ENCODE measurements at regions not wholly inside any gene's neighbourhood (a gene's known extent, or its start where the extent isn't known, plus 50 kb on each side); places are given as distances from the start of the nearest gene placed in this dataset.

- no peaks in the 10 kb centered on the region for H3K9me3 ChIP-seq (ENCODE audit: control insufficient read depth, insufficient read depth, low read depth, low read length)
- H3K4me3 ChIP-seq (ENCODE audit: low read depth, low read length): no peak overlapping the region
- no peak for TF ChIP-seq ZNF830 (tag by site-specific recombination; IDR thresholded peaks at IDR 0.05; ENCODE audit: low read depth)
- no peak for TF ChIP-seq ZNF518A (tag by site-specific recombination; conservative IDR thresholded peaks at IDR 0.05; ENCODE audit: low read depth)
- TF ChIP-seq ZNF292 (tag by site-specific recombination; IDR thresholded peaks at IDR 0.05; ENCODE audit: borderline replicate concordance, low read depth): no peak
- TF ChIP-seq ZNF23 (tag by site-specific recombination; IDR thresholded peaks at IDR 0.05; ENCODE audit: borderline replicate concordance): no peak
- no peak for TF ChIP-seq ZBTB10 (tag by site-specific recombination; IDR thresholded peaks at IDR 0.05)
- TF ChIP-seq PRDM4 (tag by site-specific recombination; IDR thresholded peaks at IDR 0.05): no peak
- no peak for TF ChIP-seq ZNF335 (tag by site-specific recombination; conservative IDR thresholded peaks at IDR 0.05)
- no peaks in the 10 kb centered on the region for H3K36me3 ChIP-seq (ENCODE audit: control insufficient read depth in 2 of 2, insufficient read depth in 1 of 2, low read length in 2 of 2)
- POLR2A ChIA-PET: no interaction called here
- CTCF ChIA-PET: no interaction called here
- no peak overlapping the region for H3K27ac ChIP-seq (ENCODE audit: extremely low read depth, low read depth, low read length)
- H3K4me1 ChIP-seq (ENCODE audit: control insufficient read depth, insufficient read depth, low read length): no peaks in the 10 kb centered on the region
Observed at GRCh38 chr2:83827618-83828017, 631.5 kb downstream of the SUCLG1 start.

- H3K27ac ChIP-seq (ENCODE audit: extremely low read depth, low read depth, low read length): no peak overlapping the region
- ChIA-PET CTCF (interaction anchor here (1.1 kb wide), 2 partner anchors 8 to 488 kb away, joined by 3 read pairs; no protein-coding TSS in a partner anchor), POLR2A (no interaction called here)
Observed at GRCh38 chr2:83826577-83826976, 632.5 kb downstream of the SUCLG1 start.

More at GRCh38 chr2:83826577-83826976, 632.5 kb downstream of the SUCLG1 start:
- no peaks in the 10 kb centered on the region for H3K36me3 ChIP-seq (ENCODE audit: control insufficient read depth in 2 of 2, insufficient read depth in 1 of 2, low read length in 2 of 2)
- H3K4me1 ChIP-seq (ENCODE audit: control insufficient read depth, insufficient read depth, low read length): no peaks in the 10 kb centered on the region
- TF ChIP-seq ZNF561 (tag by site-specific recombination; IDR thresholded peaks at IDR 0.05; ENCODE audit: borderline replicate concordance): no peak
- TF ChIP-seq KLF8 (tag by site-specific recombination; IDR thresholded peaks at IDR 0.05): no peak
- TF ChIP-seq YY2 (tag by site-specific recombination; IDR thresholded peaks at IDR 0.05): no peak
- no peak for TF ChIP-seq ZSCAN4 (tag by site-specific recombination; IDR thresholded peaks at IDR 0.05)
- no peak for TF ChIP-seq GLI2 (tag by site-specific recombination; IDR thresholded peaks at IDR 0.05; ENCODE audit: borderline replicate concordance, low read depth)
- TF ChIP-seq ZNF596 (tag by site-specific recombination; IDR thresholded peaks at IDR 0.05): no peak
- no peak for TF ChIP-seq ZNF394 (tag by site-specific recombination; IDR thresholded peaks at IDR 0.05; ENCODE audit: borderline replicate concordance)
- TF ChIP-seq ZNF18 (tag by site-specific recombination; IDR thresholded peaks at IDR 0.05): no peak
- no peaks in the 10 kb centered on the region for H3K9me3 ChIP-seq (ENCODE audit: control insufficient read depth, insufficient read depth, low read depth, low read length)
- H3K4me3 ChIP-seq (ENCODE audit: low read depth, low read length): no peak overlapping the region

All from HEK293 (cell line).